Heart left ventricle (tissue), 16 donors: ENCODE measurements at regions not wholly inside any gene's neighbourhood (a gene's known extent, or its start where the extent isn't known, plus 50 kb on each side); places are given as distances from the start of the nearest gene placed in this dataset.

Experiments used
- ATAC-seq, 4 donors: fragments of 200-7000 bp; cut with Tn5 transposase; one replicate each; pipeline ENCODE4 v1.9.1; 2020 to 2022; ENCODE audit warnings: moderate library complexity in 4 of 4, mild to moderate bottlenecking in 3 of 4, moderate number of reproducible peaks in 1 of 4
- DNase-seq, 5 donors: peaks; one replicate each; pipeline ENCODE4 v3.0.0-alpha.2; 2020
- H3K27ac ChIP-seq, 12 donors: fragments of 200-600 bp; sonication (generic) in 4 of 12; one replicate each; pipeline versions ENCODE4 v1.5.0 to v1.8.0; 2016 to 2022; ENCODE audit warnings: mild to moderate bottlenecking in 2 of 12
- H3K27me3 ChIP-seq, 9 donors: fragments of 200-600 bp; sonication (generic) in 2 of 9; one replicate each; pipeline versions ENCODE4 v1.5.1 to v1.8.0; 2016 to 2022; ENCODE audit warnings: mild to moderate bottlenecking in 3 of 9
- H3K36me3 ChIP-seq, 9 donors: fragments of 200-600 bp; sonication (generic) in 2 of 9; one replicate each; pipeline versions ENCODE4 v1.5.0 to v1.8.0; 2018 to 2022; ENCODE audit warnings: mild to moderate bottlenecking in 2 of 9
- H3K4me1 ChIP-seq, 12 donors: fragments of 200-600 bp; sonication (generic) in 4 of 12; one replicate each; pipeline versions ENCODE4 v1.5.0 to v1.8.0; 2016 to 2022; ENCODE audit warnings: mild to moderate bottlenecking in 3 of 12
- H3K4me3 ChIP-seq, 12 donors: fragments of 200-600 bp; sonication (generic) in 4 of 12; one replicate each; pipeline versions ENCODE4 v1.5.0 to v1.8.0; 2017 to 2022; ENCODE audit warnings: mild to moderate bottlenecking in 9 of 12, moderate library complexity in 4 of 12
- H3K9me3 ChIP-seq, 12 donors: fragments of 200-600 bp; sonication (generic) in 4 of 12; one replicate each; pipeline versions ENCODE4 v1.5.0 to v1.8.0; 2016 to 2022; ENCODE audit warnings: mild to moderate bottlenecking in 1 of 12
- CTCF ChIP-seq, 12 donors: fragments of 200-600 bp; sonication (generic) in 4 of 12; IDR thresholded peaks; one replicate each; pipeline versions ENCODE4 v1.5.0 to v1.8.0; 2018 to 2022; ENCODE audit warnings: antibody characterized with exemption in 12 of 12, mild to moderate bottlenecking in 5 of 12
- POLR2A ChIP-seq, 2 donors: fragments of 450-650 bp; IDR thresholded peaks; one replicate each; pipeline ENCODE4 v1.6.1; 2017; ENCODE audit warnings: antibody characterized with exemption in 2 of 2, mild to moderate bottlenecking in 2 of 2, moderate library complexity in 2 of 2
- WGBS, 4 donors: extraction: QIAGEN DNeasy Blood & Tissue Kit in 2 of 4; methylation state at CpG; one replicate each; pipeline versions ENCODE4 v1.1.5 to v1.1.7; 2013 to 2018; 5-methylcytosine and 5-hydroxymethylcytosine counted together
- intact Hi-C, 10 donors: fragments of 100-400 bp; cut with DNase I; formaldehyde crosslinking; loops; one replicate each; pipeline versions ENCODE4 v1.11.1 to v1.14.2; 2022
- donor health status: ischemic (EF 13 %, LVEDD 7.1; RV severe dilation, severe dysfunction).
- donor health status: healthy with polysubstance abuse.
- donor health status: DM: no; HTN: yes; CAD: no.
- donor health status: DM: no; HTN: no; CAD: no.
- donor health status: ischemic (EF 25% LVEDD 6.9; RV normal size, moderate dysfunction).
- donor health status: ischemic (EF 25% LVEDD 5.7; RV mildly dilated, moderate dysfunction).
- donor health status: healthy.
- donor health status: DM: yes; HTN: yes; CAD: no.
- donor health status: ischemic (EF 35%, LVEDD 5.7; RV mildly dilated, moderate dysfunction).
- donor health status: nonischemic (EF 11% LVEDD 7.7; RV severe dilation, severe dysfunction).
- donor health status: DM: yes; HTN: yes; CAD: no.
- donor health status: PGD.
- donor health status: ischemic (EF 29% LVEDD 5.4; RV normal size, mild dysfunction).
- donor health status: nonischemic (EF 23%, LVEDD 6.1; RV moderate dilation, normal function).

- no peak for DNase-seq
- no peaks in the 10 kb centered on the region for H3K9me3 ChIP-seq
- no peak for TF ChIP-seq POLR2A (IDR thresholded peaks at IDR 0.05)
- no peak for TF ChIP-seq CTCF (IDR thresholded peaks at IDR 0.05)
- H3K4me1 ChIP-seq: peaks cover 0 to 19% (median 9%) of the 10 kb centered on the region in 12 donors
- H3K27ac ChIP-seq: no peak overlapping the region
- intact Hi-C loops: loop anchor here in 1 of 10 donors (5.0 kb wide), 1 partner anchor 184 kb away; no protein-coding TSS in a partner anchor
- no peak overlapping the region for H3K4me3 ChIP-seq
- no peak for ATAC-seq
- no peaks in the 10 kb centered on the region for H3K27me3 ChIP-seq
- H3K36me3 ChIP-seq: no peaks in the 10 kb centered on the region
Measured at GRCh38 chr2:144711084-144711483, 191.2 kb upstream of the ZEB2 start.

- no peaks in the 10 kb centered on the region for H3K27me3 ChIP-seq
- WGBS, 4 donors: 75 to 85% (median 78%) methylated on average over 2 of the region's 2 CpGs
- H3K4me1 ChIP-seq: peaks cover 0 to 22% (median 11%) of the 10 kb centered on the region in 12 donors
- H3K9me3 ChIP-seq: no peaks in the 10 kb centered on the region
- intact Hi-C loops: no loop called here
- no peak for TF ChIP-seq CTCF (IDR thresholded peaks at IDR 0.05)
- TF ChIP-seq POLR2A (IDR thresholded peaks at IDR 0.05): no peak
- ATAC-seq: no peak
- no peak overlapping the region for H3K4me3 ChIP-seq
- no peaks in the 10 kb centered on the region for H3K36me3 ChIP-seq
- no peak overlapping the region for H3K27ac ChIP-seq
- DNase-seq: no peak
Measured at GRCh38 chr2:144708626-144709025, 188.7 kb upstream of the ZEB2 start.

GRCh38 chr2:144707736-144708326, 187.9 kb upstream of the ZEB2 start:
- intact Hi-C loops: no loop called here
- Histone ChIP-seq H3K27me3 (no peaks in the 10 kb centered on the region), H3K9me3 (no peaks in the 10 kb centered on the region), H3K27ac (no peak overlapping the region), H3K4me3 (no peak overlapping the region), H3K36me3 (no peaks in the 10 kb centered on the region), H3K4me1 (peaks cover 0 to 26% (median 4%) of the 10 kb centered on the region in 12 donors)
- DNase-seq: no peak
- no peak for ATAC-seq
- 83 to 87% (median 86%) methylated on average over 9 of the region's 9 CpGs for WGBS, 4 donors
- TF ChIP-seq CTCF (IDR thresholded peaks at IDR 0.05) (no peak), POLR2A (IDR thresholded peaks at IDR 0.05) (no peak)

- 93 to 97% (median 95%) methylated on average over 4 of the region's 4 CpGs for WGBS, 4 donors
- Histone ChIP-seq H3K27me3 (no peaks in the 10 kb centered on the region), H3K27ac (no peak overlapping the region), H3K4me3 (no peak overlapping the region), H3K36me3 (no peaks in the 10 kb centered on the region), H3K9me3 (no peaks in the 10 kb centered on the region), H3K4me1 (peaks cover 0 to 38% (median 0%) of the 10 kb centered on the region in 12 donors)
- no peak for TF ChIP-seq POLR2A (IDR thresholded peaks at IDR 0.05)
- TF ChIP-seq CTCF (IDR thresholded peaks at IDR 0.05): no peak
- intact Hi-C loops: no loop called here
- no peak for DNase-seq
- no peak for ATAC-seq
Measured at GRCh38 chr2:144706647-144707046, 186.7 kb upstream of the ZEB2 start.
